Stomach (tissue), 4 donors: ENCODE measurements at regions not wholly inside any gene's neighbourhood (a gene's known extent, or its start where the extent isn't known, plus 50 kb on each side); places are given as distances from the start of the nearest gene placed in this dataset.

ENCODE experiments used
- CTCF ChIP-seq, 7 experiments: fragments of 450-650 bp in 4 of 7; fragments of 200-600 bp in 3 of 7; sonication (generic) in 3 of 7; IDR thresholded peaks; one replicate each; pipeline ENCODE4 v1.5.1; 2016 to 2019; ENCODE audit warnings: antibody characterized with exemption in 7 of 7, control low read depth in 2 of 7, mild to moderate bottlenecking in 1 of 7
- EP300 ChIP-seq: sonication (generic); formaldehyde crosslinking; IDR thresholded peaks from one replicate; pipeline ENCODE4 v1.6.1; 2017; ENCODE audit warnings: antibody characterized with exemption
- POLR2A ChIP-seq, 4 donors: fragments of 450-650 bp; IDR thresholded peaks; one replicate each; pipeline ENCODE4 v1.6.1; 2016; ENCODE audit warnings: antibody characterized with exemption in 4 of 4, control low read depth in 2 of 4, mild to moderate bottlenecking in 1 of 4, moderate library complexity in 1 of 4
- POLR2AphosphoS5 ChIP-seq, 3 donors: sonication (generic); formaldehyde crosslinking; IDR thresholded peaks; one replicate each; pipeline ENCODE4 v1.6.1; 2016; ENCODE audit warnings: antibody characterized with exemption in 3 of 3

GRCh38 chr3:34973586-34973985 is 665.7 kb upstream of the ARPP21 start:
- TF ChIP-seq POLR2AphosphoS5 (IDR thresholded peaks at IDR 0.05) (no peak), CTCF (IDR thresholded peaks at IDR 0.05) (no peak), POLR2A (IDR thresholded peaks at IDR 0.05) (no peak), EP300 (no peak)
